ENCODE measurements at regions not wholly inside any gene's neighbourhood (a gene's known extent, or its start where the extent isn't known, plus 50 kb on each side); places are given as distances from the start of the nearest gene placed in this dataset.

- TF ChIP-seq STAT1 (conservative IDR thresholded peaks at IDR 0.05) (no peak), SIX5 (IDR thresholded peaks at IDR 0.05; ENCODE audit: low read depth, low read length, severe bottlenecking) (no peak), PKNOX1 (IDR thresholded peaks at IDR 0.05) (no peak), IRF3 (IDR thresholded peaks at IDR 0.05) (no peak), E4F1 (IDR thresholded peaks at IDR 0.05; ENCODE audit: borderline replicate concordance, partially characterized antibody) (no peak), PRDM15 (CRISPR knock-in tag; IDR thresholded peaks at IDR 0.05) (no peak), EED (IDR thresholded peaks at IDR 0.05; ENCODE audit: low read depth) (no peak), ZSCAN29 (IDR thresholded peaks at IDR 0.05) (no peak), ZBTB4 (CRISPR knock-in tag; IDR thresholded peaks at IDR 0.05) (no peak)
These were observed 86.1 kb upstream of the CEP78 start (continued) for GRCh38 chr9:78149702-78150291.
